SIG-M5 treated with dmso at 0.1 percent for 504 hours (cell line): ENCODE measurements at regions not wholly inside any gene's neighbourhood (a gene's known extent, or its start where the extent isn't known, plus 50 kb on each side); places are given as distances from the start of the nearest gene placed in this dataset.
"Not testable (repeated sequence)": the region's sequence is repeated elsewhere in the genome, so short reads cannot be mapped to it uniquely, and the experiment has no call there.

Experiments used
- DNase-seq: peaks from one replicate; lab custom pipeline; 2025; ENCODE audit not compliant: unreplicated experiment; lab: John Stamatoyannopoulos, UW

DNA sequence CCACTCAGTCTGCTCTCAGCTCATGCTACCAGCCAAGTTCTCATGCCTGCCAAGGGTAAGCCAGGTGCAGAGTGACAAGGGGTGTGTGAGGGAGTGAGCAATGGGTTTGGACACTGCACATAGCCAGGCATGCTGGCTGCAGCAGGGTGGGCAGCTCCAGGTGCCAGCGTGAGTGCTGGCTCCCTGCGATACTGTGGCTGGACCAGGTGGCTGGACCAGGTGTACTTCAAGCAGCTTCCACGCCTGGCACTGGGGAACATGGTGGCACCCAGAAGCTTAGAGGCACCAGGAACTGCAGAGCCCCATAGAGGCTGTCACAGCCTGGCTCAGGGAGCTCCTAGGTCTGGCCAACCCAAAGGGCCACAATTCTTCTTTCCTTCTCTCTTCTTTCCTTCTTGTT, 234.9 kb upstream of the GIMD1 start:
- DNase-seq, result no peak

DNA sequence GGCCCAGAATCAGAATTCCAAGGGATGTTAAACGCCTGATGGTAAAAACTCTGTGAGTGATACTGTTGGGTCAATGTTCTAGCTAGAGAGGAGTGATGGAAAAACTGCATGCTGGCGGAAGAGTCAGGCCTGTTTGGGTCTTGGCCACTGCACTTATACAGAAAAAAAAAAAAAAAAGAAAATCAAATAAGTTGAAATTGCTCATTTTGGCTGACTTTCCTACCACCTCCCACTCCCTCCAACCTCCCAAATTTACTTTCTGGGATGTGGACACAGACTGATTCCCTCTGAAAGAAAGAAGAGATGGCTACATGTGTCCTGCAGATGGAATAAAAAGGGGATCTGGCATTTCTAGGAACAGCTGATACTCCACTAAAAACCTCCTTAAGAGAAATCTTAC, 234.1 kb upstream of the GIMD1 start:
- no peak for DNase-seq

DNA sequence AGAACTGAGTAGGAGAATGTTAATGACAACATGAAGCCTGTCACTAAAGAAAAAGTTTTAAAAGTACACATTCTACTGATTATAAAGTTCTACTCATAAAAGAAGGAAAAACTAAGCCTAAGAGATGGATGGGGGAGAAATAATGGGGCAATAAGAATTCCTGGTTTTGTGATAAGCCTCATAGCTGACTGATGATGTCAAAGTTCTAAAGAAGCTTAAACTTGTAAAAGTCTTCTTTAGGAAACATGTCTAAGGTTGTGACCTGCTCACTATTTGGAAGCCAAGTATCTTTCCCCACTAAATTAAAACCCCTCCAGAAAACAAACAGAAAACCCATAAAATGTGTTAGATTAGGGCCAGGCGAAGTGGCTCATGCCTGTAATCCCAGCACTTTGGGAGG, 232.9 kb upstream of the GIMD1 start:
- DNase-seq, result no peak

DNA sequence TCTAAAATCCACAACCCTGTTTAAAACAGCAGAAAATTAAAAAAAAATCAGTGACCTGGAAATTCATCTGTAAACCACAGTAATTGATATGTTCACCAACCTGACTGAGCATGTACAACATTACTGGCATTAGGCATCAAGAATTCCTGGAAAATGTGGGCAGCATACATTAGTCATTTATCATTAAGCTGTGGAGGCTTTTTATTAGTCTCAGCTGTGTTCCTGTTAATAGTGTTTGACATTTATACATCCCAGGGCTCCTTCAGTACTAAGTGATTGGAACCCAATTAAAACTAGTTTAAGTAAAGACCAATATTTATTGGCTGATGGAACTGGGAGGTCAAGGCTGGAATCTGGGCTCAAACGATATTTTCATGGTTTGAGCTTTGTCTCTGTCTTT, 227.3 kb upstream of the GIMD1 start:
- DNase-seq, result no peak

DNA sequence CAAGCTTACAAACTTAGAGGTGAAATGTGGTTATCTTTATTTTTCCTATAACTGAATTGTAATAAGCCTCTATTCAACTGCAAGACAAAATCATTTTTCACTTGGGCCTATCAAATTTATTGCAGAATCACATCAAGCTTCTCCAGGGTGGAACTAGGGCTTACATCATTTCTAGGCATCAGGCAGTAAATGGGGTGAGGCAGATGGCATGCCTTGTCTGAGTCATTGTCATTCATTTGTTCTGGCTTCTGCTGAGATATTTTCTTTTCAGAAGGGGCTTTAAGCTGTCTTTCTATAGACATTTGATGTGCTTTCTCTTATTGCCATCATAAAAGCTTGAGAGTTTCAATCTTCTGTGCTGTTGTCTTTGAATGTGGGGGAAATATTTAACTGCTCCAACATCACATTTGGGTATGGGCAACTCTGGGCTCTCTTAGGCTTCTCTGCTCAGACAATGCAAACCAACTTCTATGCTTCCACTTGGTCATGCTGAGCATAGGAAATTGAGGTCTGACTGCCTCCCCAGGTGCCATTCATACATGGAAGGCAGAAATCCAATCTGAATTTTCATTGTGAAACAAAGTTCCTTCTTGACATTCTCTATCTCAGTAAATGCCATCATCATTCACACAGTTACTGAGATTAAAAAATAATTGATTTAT, 225.8 kb upstream of the GIMD1 start:
- no peak for DNase-seq

DNA sequence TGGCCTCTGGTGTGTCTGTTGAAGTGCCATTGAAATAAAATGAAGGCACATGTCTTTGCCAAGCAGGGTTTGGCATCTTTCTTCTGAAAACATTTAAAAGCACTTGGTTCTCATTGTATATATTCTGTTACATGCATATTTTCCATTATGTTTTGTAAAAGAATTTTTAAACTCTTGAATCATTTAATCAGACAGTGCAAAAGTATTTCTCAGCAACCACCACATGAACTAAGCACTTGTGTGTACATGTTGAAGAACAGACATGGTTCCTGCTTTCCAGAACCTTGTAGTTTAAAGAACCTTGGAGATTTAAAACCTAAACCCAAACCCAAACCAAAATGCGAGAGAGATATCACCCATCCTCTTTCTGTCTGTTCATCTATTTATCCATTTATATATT, 220.3 kb upstream of the GIMD1 start:
- no peak for DNase-seq

DNA sequence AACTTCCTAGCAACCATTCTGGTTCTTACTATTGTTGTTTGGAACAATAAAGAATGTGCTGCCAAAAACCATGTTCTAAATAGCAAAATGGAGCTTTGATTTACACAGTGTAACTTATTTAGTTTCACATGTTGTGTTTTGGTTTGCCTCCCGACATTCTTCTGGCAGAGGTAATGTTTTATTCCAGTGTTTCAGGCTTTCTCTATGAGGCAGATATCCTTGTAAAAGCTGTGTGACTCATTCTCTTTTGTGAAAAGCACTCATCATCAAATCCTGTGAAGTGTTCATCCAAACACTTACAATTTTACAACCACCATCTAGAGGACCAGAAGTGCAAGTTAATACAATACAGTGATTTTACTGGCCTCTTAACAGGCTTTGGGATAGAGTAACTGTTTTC, 219.0 kb upstream of the GIMD1 start:
- DNase-seq, result no peak

DNA sequence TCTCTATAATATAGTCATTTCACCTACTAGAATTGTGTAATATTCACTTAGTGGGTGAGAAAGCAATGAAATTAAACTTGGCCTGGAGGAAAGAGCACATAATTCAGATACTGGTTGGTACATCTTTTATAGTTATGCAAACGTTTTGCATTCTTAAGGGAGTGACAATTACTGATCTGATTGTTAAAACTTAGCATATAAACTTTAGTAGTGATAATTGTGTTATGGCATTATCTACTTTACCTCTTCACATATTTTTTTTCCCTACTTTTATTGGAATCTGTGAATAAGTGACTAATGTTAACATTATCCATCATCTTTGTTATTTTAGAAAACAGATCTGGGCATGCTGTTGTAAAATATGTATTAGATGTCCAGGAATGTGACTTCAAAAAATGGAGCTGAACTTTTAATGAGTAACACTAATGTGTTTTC, 217.4 kb upstream of the GIMD1 start:
- DNase-seq, result no peak

- DNase-seq, result no peak
Observed at GRCh38 chr4:106584337-106584989, 215.9 kb upstream of the GIMD1 start.

- peak; percentile 80 for DNase-seq
Observed at GRCh38 chr4:106583567-106583966, 215.0 kb upstream of the GIMD1 start.

DNA sequence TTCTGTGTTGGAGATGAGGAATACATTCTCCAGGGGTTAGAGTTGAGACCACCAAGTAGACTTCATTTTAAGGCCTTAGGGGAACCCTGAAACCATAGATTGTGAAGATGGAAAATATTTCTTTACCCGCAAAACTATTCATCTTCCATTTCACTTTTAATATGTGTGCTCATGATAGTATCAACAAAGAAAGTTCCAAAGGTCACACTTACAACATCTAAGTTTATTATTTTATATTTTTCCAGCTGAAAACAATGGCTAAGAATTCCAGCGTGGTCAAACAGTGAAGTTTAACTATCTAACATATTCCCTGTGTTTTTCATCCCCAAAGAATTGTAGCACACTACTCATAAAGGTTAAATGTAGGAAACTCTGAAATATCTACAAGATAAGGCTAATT, 214.5 kb upstream of the GIMD1 start:
- DNase-seq, result no peak

GRCh38 chr4:106582103-106582502, 213.5 kb upstream of the GIMD1 start:
- no peak for DNase-seq

DNA sequence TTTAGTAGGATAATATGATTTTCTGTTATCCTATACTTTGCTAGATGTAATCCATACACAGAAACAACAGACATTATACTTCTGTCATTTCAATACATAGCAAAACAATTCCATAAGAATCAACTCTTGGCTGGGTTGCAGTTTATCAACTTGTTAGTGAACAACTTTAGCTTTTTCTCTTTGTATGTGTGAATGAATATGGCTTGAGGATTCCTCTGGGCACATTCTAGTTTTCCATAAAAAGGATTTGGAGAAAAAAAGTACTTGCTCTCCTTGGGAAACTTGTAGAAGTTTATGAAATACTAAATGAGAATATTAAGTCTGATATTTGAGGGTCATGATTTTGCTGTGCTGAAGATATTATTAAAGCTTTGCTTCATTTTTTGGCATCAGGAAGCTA, 210.7 kb upstream of the GIMD1 start:
- no peak for DNase-seq

GRCh38 chr4:106569146-106570031, 200.8 kb upstream of the GIMD1 start:
- peak; percentile 32 for DNase-seq

GRCh38 chr4:106565727-106566126, 197.1 kb upstream of the GIMD1 start:
- DNase-seq, result no peak

DNA sequence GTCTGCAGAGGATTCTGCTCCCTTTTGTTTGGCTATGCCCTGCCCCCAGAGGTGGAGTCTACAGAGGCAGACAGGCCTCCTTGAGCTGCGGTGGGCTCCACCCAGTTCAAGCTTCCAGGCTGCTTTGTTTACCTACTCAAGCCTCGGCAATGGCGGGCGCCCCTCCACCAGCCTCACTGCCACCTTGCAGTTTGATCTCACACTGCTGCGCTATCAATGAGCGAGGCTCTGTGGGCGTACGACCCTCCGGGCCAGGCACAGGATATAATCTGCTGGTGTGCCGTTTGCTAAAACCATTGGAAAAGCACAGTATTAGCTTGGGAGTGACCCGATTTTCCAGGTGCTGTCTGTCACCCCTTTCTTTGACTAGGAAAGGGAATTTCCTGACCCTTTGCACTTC, 195.1 kb upstream of the GIMD1 start:
- not testable (repeated sequence) for DNase-seq

DNA sequence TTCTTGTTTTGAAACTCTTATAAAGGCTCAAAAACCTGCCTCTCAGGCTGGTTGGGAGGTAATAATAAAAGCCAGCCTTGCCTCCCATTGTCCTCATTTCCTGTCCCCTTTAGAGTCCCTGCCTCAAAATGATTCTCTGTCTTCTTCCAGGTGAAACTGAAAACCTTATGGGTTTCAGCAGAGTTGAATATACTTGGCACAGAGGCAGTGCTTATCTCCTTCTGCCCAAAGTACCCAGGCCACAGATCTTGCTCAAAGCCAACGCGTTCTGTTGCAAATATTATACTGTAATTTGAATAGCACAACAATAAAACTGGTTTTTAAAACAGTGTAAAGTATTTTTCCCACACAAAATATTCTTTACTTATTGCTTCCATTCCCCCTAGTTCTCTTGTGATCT, 183.1 kb upstream of the GIMD1 start:
- DNase-seq, result no peak

DNA sequence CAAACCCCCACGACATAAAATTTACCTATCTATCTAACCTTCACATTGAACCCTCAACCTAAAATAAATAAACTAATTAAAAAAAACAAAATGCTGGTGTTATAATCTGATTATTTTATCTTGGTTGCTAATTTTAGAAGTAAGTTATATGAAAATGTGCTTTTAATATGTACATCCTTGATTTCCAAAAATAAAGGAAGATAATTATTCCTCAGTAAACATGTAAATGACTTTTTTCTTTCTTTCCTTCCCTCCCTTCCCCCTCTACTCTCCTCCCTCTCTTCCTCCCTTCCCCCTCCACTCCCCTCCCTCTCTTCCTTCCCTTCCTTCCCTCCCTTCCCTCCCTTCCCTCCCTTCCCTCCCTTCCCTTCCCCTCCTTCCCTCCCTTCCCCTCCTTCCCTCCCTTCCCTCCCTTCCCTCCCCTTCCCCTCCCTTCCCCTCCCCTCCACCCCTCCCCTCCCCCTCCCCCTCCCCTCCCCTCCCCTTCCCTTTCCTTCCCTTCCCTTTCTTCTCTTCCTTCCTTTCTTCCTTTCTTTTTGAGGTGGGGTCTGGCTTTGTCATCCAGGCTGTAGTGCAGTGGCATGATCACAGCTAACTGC, 180.0 kb upstream of the GIMD1 start:
- no peak for DNase-seq

DNA sequence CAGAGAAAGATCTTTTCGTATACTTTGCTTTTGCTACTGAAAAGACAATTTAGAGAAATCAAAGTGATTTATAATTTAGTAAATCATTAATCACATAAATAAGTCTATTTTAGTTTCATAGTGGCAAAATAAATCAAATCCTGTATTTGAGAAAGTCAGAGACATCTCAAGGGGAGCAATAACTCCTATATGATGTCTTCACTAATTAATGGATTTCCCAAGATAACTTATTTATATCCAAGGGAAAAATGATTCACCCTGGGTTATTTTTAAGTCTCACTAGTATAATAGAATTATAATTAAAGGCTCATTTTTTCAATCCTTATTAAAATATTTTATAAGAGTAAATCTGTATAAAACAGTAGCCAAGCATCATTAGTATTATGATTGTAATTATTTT, 177.8 kb upstream of the GIMD1 start:
- DNase-seq, result no peak

DNA sequence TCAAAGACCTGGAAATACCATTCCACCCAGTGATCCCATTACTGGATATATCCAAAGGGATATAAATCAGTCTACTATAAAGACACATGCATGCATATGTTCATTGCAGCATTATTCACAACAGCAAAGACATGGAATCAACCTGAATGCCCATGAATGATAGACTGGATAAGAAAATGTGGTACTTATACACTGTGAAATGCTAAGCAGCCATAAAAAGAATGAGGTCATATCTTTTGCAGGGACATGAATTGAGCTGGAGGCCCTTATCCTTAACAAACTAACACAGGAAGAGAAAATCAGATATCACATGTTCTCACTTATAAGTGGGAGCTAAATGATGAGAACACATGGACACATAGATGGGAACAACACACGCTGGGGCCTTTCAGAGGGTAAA, 174.0 kb upstream of the GIMD1 start:
- not testable (repeated sequence) for DNase-seq

GRCh38 chr4:106541253-106541652, 172.7 kb upstream of the GIMD1 start:
- DNase-seq, result no peak

GRCh38 chr4:106530821-106531220, 162.2 kb upstream of the GIMD1 start:
- DNase-seq, result no peak
